IPS-15b (cell line): ENCODE measurements at regions not wholly inside any gene's neighbourhood (a gene's known extent, or its start where the extent isn't known, plus 50 kb on each side); places are given as distances from the start of the nearest gene placed in this dataset.

Experiments
- H3K27me3 ChIP-seq: one replicate; pipeline ENCODE4 v1.6.1; 2013; ENCODE audit warnings: low read length; ENCODE audit not compliant: control insufficient read depth, insufficient read depth
- H3K36me3 ChIP-seq: one replicate; pipeline ENCODE4 v1.6.1; 2013; ENCODE audit warnings: low read length; ENCODE audit not compliant: control insufficient read depth, insufficient read depth
- H3K4me1 ChIP-seq: one replicate; pipeline ENCODE4 v1.6.1; 2013; ENCODE audit warnings: mild to moderate bottlenecking, low read length; ENCODE audit not compliant: control insufficient read depth, insufficient read depth
- H3K4me3 ChIP-seq: one replicate; pipeline ENCODE4 v1.5.1; 2013; ENCODE audit warnings: low read depth, low read length
- H3K9ac ChIP-seq: one replicate; pipeline ENCODE4 v1.6.1; 2013; ENCODE audit warnings: low read depth, mild to moderate bottlenecking, low read length
- H3K9me3 ChIP-seq: one replicate; pipeline ENCODE4 v1.6.1; 2013; ENCODE audit warnings: mild to moderate bottlenecking, low read length; ENCODE audit not compliant: control insufficient read depth, insufficient read depth

DNA sequence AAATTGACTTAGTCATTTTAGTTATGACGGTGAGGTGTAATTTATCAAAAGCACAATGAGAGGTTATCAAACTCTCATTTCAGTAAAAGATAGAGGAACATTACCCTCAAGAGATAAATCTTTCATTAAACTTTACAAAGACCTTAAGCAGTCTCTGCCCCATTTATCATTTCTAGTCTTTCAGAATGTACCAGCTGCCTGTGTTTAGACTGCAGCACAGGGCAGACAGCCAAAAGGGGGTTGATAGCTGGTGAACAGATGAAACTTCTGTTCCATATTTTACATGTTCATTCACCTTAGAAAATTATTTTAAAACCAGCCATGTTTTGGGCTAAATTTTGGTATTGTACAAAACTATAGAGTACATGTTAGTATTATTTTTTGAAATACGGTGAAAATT lies 514.6 kb upstream of the CNTN3 start:
- no peak overlapping the region for H3K4me3 ChIP-seq
- H3K27me3 ChIP-seq = no peaks in the 10 kb centered on the region
- H3K36me3 ChIP-seq = no peaks in the 10 kb centered on the region
- H3K9me3 ChIP-seq = no peaks in the 10 kb centered on the region
- H3K4me1 ChIP-seq = no peaks in the 10 kb centered on the region
- H3K9ac ChIP-seq = no peak overlapping the region

- H3K4me3 ChIP-seq = no peak overlapping the region
- no peaks in the 10 kb centered on the region for H3K4me1 ChIP-seq
- no peaks in the 10 kb centered on the region for H3K36me3 ChIP-seq
- no peaks in the 10 kb centered on the region for H3K9me3 ChIP-seq
- no peaks in the 10 kb centered on the region for H3K27me3 ChIP-seq
- no peak overlapping the region for H3K9ac ChIP-seq
Measured at GRCh38 chr3:75136100-75136897, 521.8 kb upstream of the CNTN3 start.

DNA sequence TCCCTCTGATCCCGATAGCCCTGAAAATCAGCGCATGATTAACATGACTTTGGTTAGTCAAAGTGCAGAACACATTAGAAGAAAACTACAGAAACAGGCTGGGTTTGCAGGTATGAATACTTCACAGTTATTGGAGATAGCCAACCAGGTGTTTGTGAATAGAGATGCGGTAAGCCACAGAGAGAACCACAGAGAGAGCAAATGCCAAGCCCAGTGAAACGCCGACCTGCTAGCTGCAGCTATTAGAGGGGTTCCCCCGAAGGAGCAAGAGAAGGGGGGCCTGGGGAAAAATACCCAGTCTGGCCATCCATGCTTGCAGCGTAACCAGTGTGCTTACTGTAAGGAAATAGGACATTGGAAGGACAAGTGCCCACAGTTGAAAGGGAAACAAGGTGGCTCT lies 523.9 kb upstream of the CNTN3 start:
- Histone ChIP-seq H3K9me3 (no peaks in the 10 kb centered on the region), H3K4me1 (no peaks in the 10 kb centered on the region), H3K27me3 (no peaks in the 10 kb centered on the region), H3K36me3 (no peaks in the 10 kb centered on the region), H3K4me3 (no peak overlapping the region), H3K9ac (no peak overlapping the region)

DNA sequence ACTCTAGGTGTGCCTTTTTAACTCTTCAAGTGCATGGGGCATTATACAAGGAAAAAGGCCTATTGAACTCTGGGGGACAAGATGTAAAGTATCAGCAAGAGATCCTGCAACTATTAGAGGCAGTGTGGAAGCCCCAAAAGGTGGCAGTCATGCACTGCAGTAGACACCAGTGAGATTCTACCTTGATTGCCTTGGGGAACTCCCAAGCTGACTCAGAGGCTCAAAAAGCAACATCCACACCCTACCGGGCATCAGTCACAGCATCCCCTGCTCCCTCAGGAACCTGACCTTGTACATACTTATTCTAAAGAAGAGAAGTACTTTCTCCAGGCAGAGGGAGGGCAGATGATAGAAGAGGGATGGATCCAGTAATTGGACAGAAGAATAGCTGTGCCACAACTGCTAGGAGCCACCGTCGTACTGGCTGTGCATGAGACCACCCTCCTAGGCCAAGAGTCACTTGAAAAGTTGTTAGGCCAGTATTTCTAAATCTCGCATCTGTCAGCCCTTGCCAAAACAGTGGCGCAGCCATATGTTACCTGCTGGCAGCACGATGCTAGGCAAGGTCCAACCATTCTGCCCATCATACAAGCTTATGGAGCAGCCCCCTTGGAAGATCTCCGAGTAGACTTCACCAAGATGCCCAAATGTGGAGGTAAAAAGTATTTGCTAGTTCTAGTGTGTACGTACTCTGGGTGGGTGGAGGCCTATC lies 523.1 kb upstream of the FRG2C start:
- no peaks in the 10 kb centered on the region for H3K27me3 ChIP-seq
- H3K9me3 ChIP-seq = no peaks in the 10 kb centered on the region
- H3K9ac ChIP-seq = no peak overlapping the region
- no peaks in the 10 kb centered on the region for H3K36me3 ChIP-seq
- no peaks in the 10 kb centered on the region for H3K4me1 ChIP-seq
- no peak overlapping the region for H3K4me3 ChIP-seq

- H3K36me3 ChIP-seq = no peaks in the 10 kb centered on the region
- no peak overlapping the region for H3K4me3 ChIP-seq
- H3K9ac ChIP-seq = no peak overlapping the region
- H3K4me1 ChIP-seq = no peaks in the 10 kb centered on the region
- H3K27me3 ChIP-seq = no peaks in the 10 kb centered on the region
- no peaks in the 10 kb centered on the region for H3K9me3 ChIP-seq
Measured at GRCh38 chr3:75144406-75144805, 519.7 kb upstream of the FRG2C start.

- Histone ChIP-seq H3K4me3 (no peak overlapping the region), H3K9me3 (no peaks in the 10 kb centered on the region), H3K9ac (no peak overlapping the region), H3K27me3 (no peaks in the 10 kb centered on the region), H3K36me3 (no peaks in the 10 kb centered on the region), H3K4me1 (no peaks in the 10 kb centered on the region)
Measured at GRCh38 chr3:75171630-75172230, 492.4 kb upstream of the FRG2C start.

DNA sequence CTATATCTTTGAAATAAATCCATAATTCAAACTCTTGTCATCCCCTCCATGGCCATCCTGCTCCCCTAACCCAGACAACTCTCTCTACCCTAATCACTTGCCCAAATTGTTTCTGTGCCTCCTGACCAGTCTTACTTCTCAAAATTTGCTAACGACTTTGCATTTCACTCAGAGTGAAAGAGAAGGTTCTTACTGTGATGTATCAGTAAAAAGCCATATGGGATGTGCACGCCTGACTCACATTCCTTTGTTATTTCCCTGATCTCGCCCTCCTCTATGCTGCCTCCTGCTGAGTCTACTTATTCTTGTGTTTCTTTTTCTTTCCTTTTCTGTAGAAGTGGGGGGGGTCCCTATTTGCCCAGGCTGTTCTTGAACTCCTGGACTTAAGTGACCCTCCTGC lies 487.2 kb upstream of the FRG2C start:
- Histone ChIP-seq H3K4me1 (no peaks in the 10 kb centered on the region), H3K9me3 (no peaks in the 10 kb centered on the region), H3K27me3 (no peaks in the 10 kb centered on the region), H3K36me3 (no peaks in the 10 kb centered on the region), H3K9ac (no peak overlapping the region), H3K4me3 (no peak overlapping the region)

DNA sequence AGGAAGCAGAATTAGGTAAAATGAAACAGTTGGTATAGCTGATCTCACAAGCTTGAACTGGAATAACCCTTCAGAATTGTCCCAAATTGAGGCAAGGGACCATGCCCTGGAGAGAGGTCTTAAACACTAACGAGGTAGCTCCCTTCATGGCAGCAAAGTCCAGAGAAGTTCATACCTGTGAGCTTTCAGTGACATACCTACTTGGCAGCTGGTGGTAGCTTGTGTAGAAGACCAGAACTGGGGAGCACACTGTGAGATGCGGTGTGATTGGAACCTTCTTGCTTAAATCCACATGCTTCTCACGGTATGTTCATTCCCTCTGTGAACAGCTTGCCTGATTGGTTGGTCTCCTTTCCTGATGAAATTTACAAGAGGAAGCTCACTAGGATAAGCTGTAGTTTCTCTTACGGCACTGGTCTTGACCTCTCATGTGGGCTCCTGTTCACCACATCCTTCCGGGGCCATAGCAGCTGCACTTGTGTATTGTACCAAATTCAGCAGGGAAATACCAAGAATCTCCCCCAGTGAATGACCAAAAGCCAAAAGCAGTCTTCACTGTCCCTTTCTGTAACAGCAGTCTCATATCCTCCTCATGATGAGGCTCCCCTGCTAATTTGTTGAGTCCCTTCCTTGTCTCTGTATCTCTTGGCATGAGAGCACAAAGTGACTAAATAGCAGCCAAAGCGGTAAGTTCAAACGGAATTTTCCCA lies 483.7 kb upstream of the FRG2C start:
- H3K4me3 ChIP-seq = no peak overlapping the region
- H3K9ac ChIP-seq = no peak overlapping the region

DNA sequence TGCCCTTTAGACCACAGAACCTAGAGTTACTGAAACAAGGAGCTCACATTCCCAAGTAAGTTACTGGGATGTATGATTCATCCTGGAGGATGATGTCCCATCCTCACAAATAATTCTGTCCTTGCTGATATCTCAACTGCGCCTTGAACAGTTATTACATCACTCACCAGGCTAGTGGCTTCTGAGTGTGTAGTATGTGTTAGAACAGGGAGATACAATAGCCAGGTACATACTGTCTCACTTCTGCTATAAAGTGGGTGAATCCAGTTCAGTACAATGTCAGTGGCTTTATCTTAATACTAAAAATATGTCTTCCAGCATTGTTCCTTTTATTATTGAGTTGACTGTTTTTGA lies 483.2 kb upstream of the FRG2C start:
- no peak overlapping the region for H3K9ac ChIP-seq
- H3K36me3 ChIP-seq = no peaks in the 10 kb centered on the region
- no peaks in the 10 kb centered on the region for H3K27me3 ChIP-seq
- H3K4me1 ChIP-seq = no peaks in the 10 kb centered on the region
- no peak overlapping the region for H3K4me3 ChIP-seq
- H3K9me3 ChIP-seq = no peaks in the 10 kb centered on the region

More for the DNA sequence above, 483.7 kb upstream of the FRG2C start:
- Histone ChIP-seq H3K27me3 (no peaks in the 10 kb centered on the region), H3K4me1 (no peaks in the 10 kb centered on the region), H3K9me3 (no peaks in the 10 kb centered on the region), H3K36me3 (no peaks in the 10 kb centered on the region)

- Histone ChIP-seq H3K9ac (no peak overlapping the region), H3K4me1 (no peaks in the 10 kb centered on the region), H3K36me3 (no peaks in the 10 kb centered on the region), H3K9me3 (no peaks in the 10 kb centered on the region), H3K27me3 (no peaks in the 10 kb centered on the region), H3K4me3 (no peak overlapping the region)
Measured at GRCh38 chr3:75188962-75189361, 475.2 kb upstream of the FRG2C start.

GRCh38 chr3:75192146-75192616 lies 471.9 kb upstream of the FRG2C start:
- Histone ChIP-seq H3K4me3 (no peak overlapping the region), H3K9ac (no peak overlapping the region), H3K9me3 (no peaks in the 10 kb centered on the region), H3K36me3 (no peaks in the 10 kb centered on the region), H3K27me3 (no peaks in the 10 kb centered on the region), H3K4me1 (no peaks in the 10 kb centered on the region)
